GM23338 (cell line): ENCODE measurements at regions not wholly inside any gene's neighbourhood (a gene's known extent, or its start where the extent isn't known, plus 50 kb on each side); places are given as distances from the start of the nearest gene placed in this dataset.
"Not testable (repeated sequence)": the region's sequence is repeated elsewhere in the genome, so short reads cannot be mapped to it uniquely, and the experiment has no call there.

Source experiments
- CREB1 ChIP-seq: fragments of 250-450 bp; sonication (Bioruptor Pico); IDR thresholded peaks from 2 replicates; pipeline ENCODE4 v1.5.0; 2020; ENCODE audit warnings: low read depth, mild to moderate bottlenecking, moderate library complexity
- CTCF ChIP-seq, 2 experiments: fragments of 200-600 bp in 1 of 2; sonication (generic) in 1 of 2; conservative IDR thresholded peaks; 2 replicates each; pipeline versions ENCODE4 v1.5.1 to v1.6.1; 2016 to 2017; ENCODE audit warnings: antibody characterized with exemption in 2 of 2, low read depth in 2 of 2, mild to moderate bottlenecking in 2 of 2, moderate library complexity in 1 of 2
- EZH2 ChIP-seq: fragments of 200-600 bp; sonication (generic); IDR thresholded peaks from one replicate; pipeline ENCODE4 v1.8.0; 2017; ENCODE audit warnings: antibody characterized with exemption, mild to moderate bottlenecking, low read depth; ENCODE audit not compliant: unreplicated experiment
- EZH2phosphoT487 ChIP-seq: fragments of 200-600 bp; sonication (generic); IDR thresholded peaks from one replicate; pipeline ENCODE4 v1.8.1; 2018; ENCODE audit warnings: antibody characterized with exemption; ENCODE audit not compliant: unreplicated experiment
- POLR2AphosphoS5 ChIP-seq: IDR thresholded peaks from 2 replicates; pipeline ENCODE4 v1.6.1; 2016; ENCODE audit warnings: antibody characterized with exemption, low read depth
- REST ChIP-seq: IDR thresholded peaks from one replicate; pipeline ENCODE4 v1.6.1; 2018; ENCODE audit warnings: antibody characterized with exemption; ENCODE audit not compliant: unreplicated experiment
- STAT1 ChIP-seq: IDR thresholded peaks from one replicate; pipeline ENCODE4 v1.6.1; 2016; ENCODE audit warnings: antibody characterized with exemption; ENCODE audit not compliant: unreplicated experiment

GRCh38 chr17:20674374-20674773 lies 94.8 kb downstream of the CDRT15L2 start:
- not testable (repeated sequence) for TF ChIP-seq CTCF (conservative IDR thresholded peaks at IDR 0.05; ENCODE audit: low read depth in 2 of 2); POLR2AphosphoS5; EZH2; REST; CREB1 (CRISPR knock-in tag); STAT1; EZH2phosphoT487
